ENCODE measurements at regions not wholly inside any gene's neighbourhood (a gene's known extent, or its start where the extent isn't known, plus 50 kb on each side); places are given as distances from the start of the nearest gene placed in this dataset.

- Histone ChIP-seq H3K56ac (ENCODE audit: insufficient read length, low read depth, low read length) (no peak overlapping the region), H4K91ac (ENCODE audit: insufficient read length, low read depth, low read length) (no peak overlapping the region), H3K9me3 (ENCODE audit: control insufficient read depth, low read depth, low read length) (peaks cover 3% of the 10 kb centered on the region), H3K4me1 (ENCODE audit: insufficient read depth, low read length) (no peaks in the 10 kb centered on the region), H3K9ac (ENCODE audit: extremely low read depth, insufficient read length, low read length) (no peak overlapping the region), H4K8ac (replicated peaks; ENCODE audit: insufficient read length, low read depth, low read length) (no peak overlapping the region), H3K14ac (ENCODE audit: insufficient read depth, low read length) (no peak overlapping the region), H2AK5ac (ENCODE audit: insufficient read length, low read length) (no peak overlapping the region), H3K27ac (ENCODE audit: insufficient read length, low read depth, low read length) (no peak overlapping the region), H2BK12ac (ENCODE audit: insufficient read length, low read depth, low read length) (no peak overlapping the region), H3K27me3 (ENCODE audit: insufficient read depth, low read length) (no peaks in the 10 kb centered on the region), H2BK120ac (ENCODE audit: low read depth, low read length, poor library complexity, severe bottlenecking) (no peak overlapping the region), H3K79me1 (ENCODE audit: insufficient read depth, low read depth, low read length, poor library complexity, severe bottlenecking) (no peaks in the 10 kb centered on the region), H3T11ph (ENCODE audit: low read length) (no peak overlapping the region), H4K20me1 (ENCODE audit: control insufficient read depth, insufficient read depth, insufficient read length) (no peaks in the 10 kb centered on the region), H3K18ac (ENCODE audit: insufficient read length, low read depth, low read length) (no peak overlapping the region), H2AFZ (ENCODE audit: low read length) (no peak overlapping the region), H2BK15ac (ENCODE audit: low read depth, low read length) (no peak overlapping the region), H2BK5ac (ENCODE audit: insufficient read length, low read length) (no peak overlapping the region), H3K4ac (ENCODE audit: low read depth, low read length) (no peak overlapping the region), H3K23ac (ENCODE audit: insufficient read length, low read depth, low read length) (no peak overlapping the region), H4K5ac (ENCODE audit: insufficient read length, low read depth, low read length) (no peak overlapping the region), H2BK20ac (ENCODE audit: low read depth, low read length, poor library complexity, severe bottlenecking) (no peak overlapping the region), H3K79me2 (ENCODE audit: insufficient read depth, low read length) (no peaks in the 10 kb centered on the region), H3K4me2 (ENCODE audit: insufficient read depth, insufficient read length, low read length) (no peak overlapping the region), H3K23me2 (ENCODE audit: insufficient read length, low read depth, low read length, poor library complexity, severe bottlenecking) (no peaks in the 10 kb centered on the region)
- no peak for DNase-seq
- no peak for TF ChIP-seq CTCF (conservative IDR thresholded peaks at IDR 0.05)
- Mint-ChIP-seq H3K36me3 (ENCODE audit: insufficient read depth in 1 of 3, low read depth in 3 of 3) (peaks cover 0 to 8% (median 1%) of the 10 kb centered on the region in 3 experiments; a peak in 5 of 7 replicates), H3K4me3 (no peak overlapping the region), H3K4me1 (peaks cover 2 to 8% of the 10 kb centered on the region in 2 experiments; a peak in 2 of 4 replicates), H3K27me3 (ENCODE audit: low read depth) (no peaks in the 10 kb centered on the region), H3K9me3 (peaks cover 8 to 10% of the 10 kb centered on the region in 2 experiments; a peak in 4 of 5 replicates), H3K27ac (no peak overlapping the region)
- WGBS (ENCODE audit: extremely low coverage, insufficient read length, low lambda C conversion rate) = no CpG with 5 or more reads among the region's 5 CpGs
Measured at GRCh38 chr18:56109757-56110156, 521.8 kb upstream of the TCF4 start.
